GM12865 (cell line): ENCODE measurements at regions not wholly inside any gene's neighbourhood (a gene's known extent, or its start where the extent isn't known, plus 50 kb on each side); places are given as distances from the start of the nearest gene placed in this dataset.

Experiments
- DNase-seq: peaks from one replicate; pipeline ENCODE4 v3.0.0; 2010; ENCODE audit warnings: low read depth
- H3K4me3 ChIP-seq: 2 replicates; pipeline ENCODE4 v1.5.1; 2011; ENCODE audit warnings: mild to moderate bottlenecking, low read depth, low read length, control low read depth
- TF ChIP-seq, protein P1 (sequence below): IDR thresholded peaks from 2 replicates; pipeline ENCODE4 v1.5.1; 2011; ENCODE audit warnings: low read length, control low read depth, low read depth, inconsistent platforms; ENCODE audit not compliant: insufficient read depth; ENCODE audit errors: missing control alignments

DNA sequence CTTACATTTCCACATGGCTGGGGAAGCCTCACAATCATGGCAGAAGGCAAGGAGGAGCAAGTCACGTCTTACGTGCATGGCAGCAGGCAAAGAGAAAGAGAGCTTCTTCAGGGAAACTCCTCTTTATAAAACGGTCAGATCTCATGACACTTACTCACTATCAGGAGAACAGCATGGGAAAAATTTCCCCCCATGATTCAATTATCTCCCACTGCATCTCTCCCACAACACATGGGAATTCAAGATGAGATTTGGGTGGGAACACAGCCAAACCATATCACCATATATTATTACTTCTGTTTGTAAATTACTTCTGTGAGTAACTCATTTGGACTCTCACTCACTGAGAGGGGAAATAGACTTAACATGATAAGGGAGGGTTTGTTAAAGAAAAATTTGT, 1496.8 kb upstream of the TMEM132C start:
- H3K4me3 ChIP-seq, result no peak overlapping the region
- TF ChIP-seq, protein P1, sequence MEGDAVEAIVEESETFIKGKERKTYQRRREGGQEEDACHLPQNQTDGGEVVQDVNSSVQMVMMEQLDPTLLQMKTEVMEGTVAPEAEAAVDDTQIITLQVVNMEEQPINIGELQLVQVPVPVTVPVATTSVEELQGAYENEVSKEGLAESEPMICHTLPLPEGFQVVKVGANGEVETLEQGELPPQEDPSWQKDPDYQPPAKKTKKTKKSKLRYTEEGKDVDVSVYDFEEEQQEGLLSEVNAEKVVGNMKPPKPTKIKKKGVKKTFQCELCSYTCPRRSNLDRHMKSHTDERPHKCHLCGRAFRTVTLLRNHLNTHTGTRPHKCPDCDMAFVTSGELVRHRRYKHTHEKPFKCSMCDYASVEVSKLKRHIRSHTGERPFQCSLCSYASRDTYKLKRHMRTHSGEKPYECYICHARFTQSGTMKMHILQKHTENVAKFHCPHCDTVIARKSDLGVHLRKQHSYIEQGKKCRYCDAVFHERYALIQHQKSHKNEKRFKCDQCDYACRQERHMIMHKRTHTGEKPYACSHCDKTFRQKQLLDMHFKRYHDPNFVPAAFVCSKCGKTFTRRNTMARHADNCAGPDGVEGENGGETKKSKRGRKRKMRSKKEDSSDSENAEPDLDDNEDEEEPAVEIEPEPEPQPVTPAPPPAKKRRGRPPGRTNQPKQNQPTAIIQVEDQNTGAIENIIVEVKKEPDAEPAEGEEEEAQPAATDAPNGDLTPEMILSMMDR, result no peak
- DNase-seq, result no peak

GRCh38 chr12:126772171-126772864, 1494.7 kb upstream of the TMEM132C start:
- DNase-seq, result peak; percentile 91
- TF ChIP-seq, protein P1, result no peak
- H3K4me3 ChIP-seq, result peak overlapping the region; percentile 30

DNA sequence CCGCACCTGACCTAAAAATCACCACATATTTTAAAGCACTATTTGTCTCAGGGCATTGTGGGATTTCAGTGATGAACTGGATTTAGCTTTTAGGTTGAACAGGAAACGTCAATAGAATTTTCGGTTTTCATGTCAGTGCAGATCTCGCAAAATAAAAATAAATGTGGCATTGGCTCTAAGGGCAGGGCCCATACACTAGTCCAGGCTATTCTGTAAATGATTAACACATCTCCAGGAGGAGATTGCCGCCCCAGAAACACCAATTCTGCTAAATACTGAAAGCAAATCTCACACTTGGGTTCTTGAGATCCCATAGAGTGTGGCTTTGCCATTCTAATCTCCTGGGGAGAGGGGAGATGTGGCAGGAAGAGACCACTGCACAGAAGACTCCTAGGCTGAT, 1494.0 kb upstream of the TMEM132C start:
- peak; percentile 9 for DNase-seq
- TF ChIP-seq, protein P1, result no peak
- H3K4me3 ChIP-seq, result no peak overlapping the region

DNA sequence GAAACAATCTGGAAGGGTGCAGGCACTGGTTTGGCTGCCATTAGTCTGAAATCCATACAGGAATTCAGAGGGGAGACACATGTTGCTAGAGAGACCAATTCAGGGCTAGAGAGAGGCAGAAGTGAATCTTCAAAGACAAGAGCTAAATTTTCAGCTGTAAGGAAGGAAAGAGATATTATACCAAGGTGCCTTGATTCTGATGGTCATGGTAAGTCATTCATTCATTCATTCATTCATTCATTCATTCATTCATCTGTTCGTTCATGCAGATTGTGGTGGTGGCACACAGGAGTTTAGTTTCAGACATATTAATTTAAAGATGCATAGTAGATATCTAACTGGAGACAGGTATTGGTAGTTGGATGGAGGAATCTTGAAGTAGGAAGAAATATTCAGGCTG, 1493.5 kb upstream of the TMEM132C start:
- TF ChIP-seq, protein P1, result no peak
- DNase-seq, result no peak
- no peak overlapping the region for H3K4me3 ChIP-seq

- H3K4me3 ChIP-seq, result no peak overlapping the region
- TF ChIP-seq, protein P1, result no peak
- DNase-seq, result no peak
Observed at GRCh38 chr12:126776026-126776655, 1490.8 kb upstream of the TMEM132C start.

- DNase-seq, result no peak
- H3K4me3 ChIP-seq, result no peak overlapping the region
- TF ChIP-seq, protein P1, result no peak
Observed at GRCh38 chr12:126780343-126780742, 1486.6 kb upstream of the TMEM132C start.
